Muscle of leg (tissue), 3 donors: ENCODE measurements at regions not wholly inside any gene's neighbourhood (a gene's known extent, or its start where the extent isn't known, plus 50 kb on each side); places are given as distances from the start of the nearest gene placed in this dataset.

Experiments used
- DNase-seq: peaks from one replicate; pipeline ENCODE4 v3.0.0; 2013
- H3K27ac ChIP-seq: one replicate; pipeline ENCODE4 v1.5.1; 2013; ENCODE audit warnings: mild to moderate bottlenecking, low read length, control low read depth
- H3K27me3 ChIP-seq: one replicate; pipeline ENCODE4 v1.6.1; 2013; ENCODE audit warnings: low read length; ENCODE audit not compliant: control insufficient read depth, insufficient read depth
- H3K36me3 ChIP-seq: one replicate; pipeline ENCODE4 v1.6.1; 2013; ENCODE audit warnings: low read length; ENCODE audit not compliant: control insufficient read depth, insufficient read depth
- H3K4me1 ChIP-seq: one replicate; pipeline ENCODE4 v1.6.1; 2013; ENCODE audit warnings: low read length; ENCODE audit not compliant: control insufficient read depth, insufficient read depth
- H3K4me3 ChIP-seq: one replicate; pipeline ENCODE4 v1.5.1; 2013; ENCODE audit warnings: low read length, control low read depth
- H3K9me3 ChIP-seq: replicated peaks from 2 replicates; pipeline ENCODE4 v1.6.1; 2013; ENCODE audit warnings: low read depth, low read length; ENCODE audit not compliant: control insufficient read depth
- WGBS: methylation state at CpG from one replicate; pipeline ENCODE4 v1.1.5; 2013; ENCODE audit warnings: missing lambda C conversion rate; ENCODE audit not compliant: insufficient coverage; 5-methylcytosine and 5-hydroxymethylcytosine counted together

GRCh38 chr12:89073659-89074058 lies 278.6 kb downstream of the DUSP6 start:
- Histone ChIP-seq H3K4me1 (peaks cover 5% of the 10 kb centered on the region), H3K9me3 (no peaks in the 10 kb centered on the region), H3K27me3 (no peaks in the 10 kb centered on the region), H3K27ac (no peak overlapping the region), H3K4me3 (no peak overlapping the region), H3K36me3 (no peaks in the 10 kb centered on the region)
- DNase-seq, result no peak

- DNase-seq, result no peak
- Histone ChIP-seq H3K27me3 (no peaks in the 10 kb centered on the region), H3K9me3 (no peaks in the 10 kb centered on the region), H3K4me3 (no peak overlapping the region), H3K27ac (no peak overlapping the region), H3K4me1 (peaks cover 5% of the 10 kb centered on the region), H3K36me3 (no peaks in the 10 kb centered on the region)
- no CpG with 5 or more reads among the region's 1 CpG for WGBS
These were observed 279.3 kb downstream of the DUSP6 start for GRCh38 chr12:89073027-89073398.

GRCh38 chr12:89072294-89073026 lies 279.8 kb downstream of the DUSP6 start:
- Histone ChIP-seq H3K36me3 (no peaks in the 10 kb centered on the region), H3K27me3 (no peaks in the 10 kb centered on the region), H3K4me1 (peaks cover 5% of the 10 kb centered on the region), H3K4me3 (no peak overlapping the region), H3K9me3 (no peaks in the 10 kb centered on the region), H3K27ac (no peak overlapping the region)
- 80% methylated on average over 1 of the region's 4 CpGs for WGBS
- DNase-seq, result no peak

GRCh38 chr12:89070603-89071002 lies 281.7 kb downstream of the DUSP6 start:
- no peak for DNase-seq
- Histone ChIP-seq H3K27me3 (no peaks in the 10 kb centered on the region), H3K36me3 (no peaks in the 10 kb centered on the region), H3K27ac (no peak overlapping the region), H3K9me3 (no peaks in the 10 kb centered on the region), H3K4me3 (no peak overlapping the region), H3K4me1 (no peaks in the 10 kb centered on the region)
- WGBS, result 100% methylated on average over 1 of the region's 1 CpG

GRCh38 chr12:89069431-89069830 lies 282.9 kb downstream of the DUSP6 start:
- DNase-seq, result no peak
- 90% methylated on average over 1 of the region's 2 CpGs for WGBS
- Histone ChIP-seq H3K27ac (no peak overlapping the region), H3K9me3 (no peaks in the 10 kb centered on the region), H3K4me3 (no peak overlapping the region), H3K36me3 (no peaks in the 10 kb centered on the region), H3K27me3 (no peaks in the 10 kb centered on the region), H3K4me1 (no peaks in the 10 kb centered on the region)

GRCh38 chr12:89067421-89068187 lies 284.7 kb downstream of the DUSP6 start:
- no peaks in the 10 kb centered on the region for H3K9me3 ChIP-seq
- WGBS, result no CpG with 5 or more reads among the region's 2 CpGs
- no peaks in the 10 kb centered on the region for H3K4me1 ChIP-seq
- no peaks in the 10 kb centered on the region for H3K27me3 ChIP-seq
- DNase-seq, result no peak
- H3K27ac ChIP-seq, result no peak overlapping the region
- no peak overlapping the region for H3K4me3 ChIP-seq
- H3K36me3 ChIP-seq, result no peaks in the 10 kb centered on the region

- WGBS, result no CpG with 5 or more reads among the region's 3 CpGs
- no peaks in the 10 kb centered on the region for H3K36me3 ChIP-seq
- H3K4me1 ChIP-seq, result no peaks in the 10 kb centered on the region
- H3K27me3 ChIP-seq, result no peaks in the 10 kb centered on the region
- no peaks in the 10 kb centered on the region for H3K9me3 ChIP-seq
- no peak overlapping the region for H3K27ac ChIP-seq
- H3K4me3 ChIP-seq, result no peak overlapping the region
- no peak for DNase-seq
These were observed 287.5 kb downstream of the DUSP6 start for GRCh38 chr12:89064780-89065179.

- Histone ChIP-seq H3K4me3 (no peak overlapping the region), H3K36me3 (no peaks in the 10 kb centered on the region), H3K9me3 (no peaks in the 10 kb centered on the region), H3K27me3 (no peaks in the 10 kb centered on the region), H3K4me1 (peaks cover 5% of the 10 kb centered on the region), H3K27ac (no peak overlapping the region)
- no peak for DNase-seq
- WGBS, result no CpG with 5 or more reads among the region's 6 CpGs
These were observed 288.1 kb downstream of the DUSP6 start for GRCh38 chr12:89064151-89064550.

GRCh38 chr12:89062996-89063395 lies 289.3 kb downstream of the DUSP6 start:
- no peaks in the 10 kb centered on the region for H3K27me3 ChIP-seq
- H3K9me3 ChIP-seq, result no peaks in the 10 kb centered on the region
- no peak overlapping the region for H3K27ac ChIP-seq
- no peak for DNase-seq
- peaks cover 10% of the 10 kb centered on the region for H3K4me1 ChIP-seq
- no CpG with 5 or more reads among the region's 2 CpGs for WGBS
- H3K36me3 ChIP-seq, result no peaks in the 10 kb centered on the region
- H3K4me3 ChIP-seq, result no peak overlapping the region

GRCh38 chr12:89059721-89060541 lies 292.4 kb downstream of the DUSP6 start:
- Histone ChIP-seq H3K27me3 (no peaks in the 10 kb centered on the region), H3K4me3 (no peak overlapping the region), H3K36me3 (no peaks in the 10 kb centered on the region), H3K4me1 (peaks cover 10% of the 10 kb centered on the region), H3K9me3 (no peaks in the 10 kb centered on the region), H3K27ac (peak overlapping the region; percentile 39)
- no CpG with 5 or more reads among the region's 9 CpGs for WGBS
- peak; percentile 66 for DNase-seq
